Uterus (tissue), 2 donors: ENCODE measurements at regions not wholly inside any gene's neighbourhood (a gene's known extent, or its start where the extent isn't known, plus 50 kb on each side); places are given as distances from the start of the nearest gene placed in this dataset.

Source experiments
- CTCF ChIP-seq, 4 experiments: fragments of 200-600 bp in 2 of 4; fragments of 450-650 bp in 2 of 4; sonication (generic) in 2 of 4; IDR thresholded peaks; one replicate each; pipeline ENCODE4 v1.5.1; 2016 to 2019; ENCODE audit warnings: antibody characterized with exemption in 4 of 4, mild to moderate bottlenecking in 2 of 4, moderate library complexity in 1 of 4
- POLR2A ChIP-seq, 2 donors: fragments of 450-650 bp; IDR thresholded peaks; one replicate each; pipeline ENCODE4 v1.6.1; 2016; ENCODE audit warnings: antibody characterized with exemption in 2 of 2, mild to moderate bottlenecking in 1 of 2, moderate library complexity in 1 of 2

GRCh38 chr5:104914536-104915070 is 1352.0 kb upstream of the NUDT12 start:
- TF ChIP-seq CTCF (IDR thresholded peaks at IDR 0.05) (no peak), POLR2A (IDR thresholded peaks at IDR 0.05) (no peak)
